UCSD-AML1 (cell line): ENCODE measurements at regions not wholly inside any gene's neighbourhood (a gene's known extent, or its start where the extent isn't known, plus 50 kb on each side); places are given as distances from the start of the nearest gene placed in this dataset.

Experiments
- DNase-seq: peaks from one replicate; lab custom pipeline; 2025; ENCODE audit not compliant: unreplicated experiment; lab: John Stamatoyannopoulos, UW

DNA sequence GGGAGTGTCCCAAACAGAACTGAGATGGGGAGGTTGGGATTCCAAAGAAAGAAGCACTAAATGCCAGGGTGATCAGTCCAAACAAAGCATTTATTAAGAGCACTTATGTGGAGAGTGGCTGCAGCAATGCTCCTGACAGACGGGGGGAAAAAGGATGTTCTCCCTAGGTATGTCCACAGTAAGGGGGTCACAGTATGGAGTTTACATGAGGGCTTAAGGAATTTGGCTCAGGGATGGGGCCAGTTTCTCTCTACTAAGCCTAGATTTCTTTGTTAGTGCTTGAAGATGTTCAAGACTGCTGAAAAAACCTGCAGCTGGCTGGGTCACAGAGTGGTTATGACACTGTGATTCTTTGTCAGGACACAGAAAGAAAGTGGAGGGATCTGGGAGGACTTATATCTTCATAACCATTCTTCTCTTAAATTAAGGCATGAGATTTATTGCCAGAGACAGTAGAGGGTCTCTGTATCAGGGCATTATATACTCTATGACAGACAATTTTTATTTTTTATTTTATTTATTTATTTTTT is 1468.0 kb downstream of the C4orf33 start:
- DNase-seq = no peak

DNA sequence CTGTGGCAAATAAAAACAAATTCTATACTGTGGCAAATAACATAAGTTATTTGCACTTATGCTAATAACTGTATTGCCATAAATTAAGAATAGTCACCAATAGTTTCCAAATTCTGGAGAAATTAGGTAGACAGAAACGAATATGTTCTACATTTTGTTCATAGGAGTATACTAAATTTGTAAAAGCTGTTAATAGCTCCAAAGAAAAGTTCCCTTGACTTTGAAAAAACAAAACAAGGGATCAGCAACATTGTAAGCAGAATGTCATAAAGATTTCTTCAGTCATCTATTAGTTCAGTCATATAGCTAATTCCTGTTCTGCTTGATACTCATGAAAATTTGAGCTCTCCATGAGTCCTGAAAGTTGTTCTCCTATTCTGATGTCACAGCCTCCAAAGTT is 1472.8 kb downstream of the C4orf33 start:
- DNase-seq = no peak

DNA sequence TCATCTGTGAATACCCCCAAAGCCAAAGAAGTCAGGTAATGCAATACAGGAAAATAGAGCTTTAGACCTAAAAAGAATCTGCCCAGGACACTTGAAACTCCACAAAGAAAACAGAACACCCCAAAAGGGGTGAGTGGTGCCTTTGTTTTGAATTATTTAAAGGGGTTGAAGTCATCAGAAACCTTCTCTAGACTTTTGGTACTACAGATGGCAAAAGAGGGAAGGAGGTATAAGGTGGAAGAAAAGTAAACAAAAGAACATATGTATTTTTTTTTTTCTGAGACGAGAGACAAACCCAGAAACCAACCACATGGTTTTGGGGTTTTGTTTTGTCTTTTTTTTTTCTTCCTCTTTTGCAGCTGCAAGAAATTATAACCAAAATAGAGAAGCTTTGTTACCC is 1477.8 kb downstream of the C4orf33 start:
- no peak for DNase-seq

DNA sequence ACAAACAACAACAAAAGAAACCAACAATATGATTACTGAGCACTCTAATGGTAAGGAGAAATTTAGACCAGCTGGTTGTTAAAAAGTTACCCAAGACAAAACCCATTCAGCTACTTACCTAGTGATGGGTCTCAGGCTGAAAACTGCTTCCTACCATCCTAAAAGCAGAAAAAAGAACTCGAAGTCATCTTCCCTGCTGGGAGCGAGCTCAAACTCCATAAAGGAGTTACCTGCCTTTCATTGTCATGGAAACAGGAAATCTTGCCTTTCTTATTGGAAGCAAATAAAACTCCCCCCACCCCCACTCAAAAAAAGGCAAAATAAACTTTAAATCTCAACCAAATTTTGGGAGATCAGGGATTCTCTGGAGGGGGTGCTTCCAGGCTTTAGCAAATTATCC is 1478.3 kb downstream of the C4orf33 start:
- DNase-seq = no peak

DNA sequence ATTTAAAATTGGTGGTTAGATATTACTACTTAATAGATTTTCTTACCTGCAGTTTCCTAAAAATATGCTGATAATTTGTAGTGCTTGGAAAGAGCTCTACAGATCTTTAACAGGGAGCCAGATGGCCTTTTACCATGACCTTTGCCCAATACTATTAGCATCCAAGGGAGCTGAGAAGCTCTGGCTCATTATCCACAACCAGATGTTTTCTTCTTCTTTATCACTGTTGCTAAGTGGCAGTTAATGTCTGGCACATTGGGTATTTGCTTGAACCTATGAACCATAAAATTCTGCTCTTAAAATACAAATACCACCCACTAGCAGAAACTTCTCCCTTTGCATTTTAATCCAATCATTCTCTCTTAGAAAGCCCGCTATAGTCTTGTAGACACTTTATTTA is 1480.3 kb downstream of the C4orf33 start:
- no peak for DNase-seq

DNA sequence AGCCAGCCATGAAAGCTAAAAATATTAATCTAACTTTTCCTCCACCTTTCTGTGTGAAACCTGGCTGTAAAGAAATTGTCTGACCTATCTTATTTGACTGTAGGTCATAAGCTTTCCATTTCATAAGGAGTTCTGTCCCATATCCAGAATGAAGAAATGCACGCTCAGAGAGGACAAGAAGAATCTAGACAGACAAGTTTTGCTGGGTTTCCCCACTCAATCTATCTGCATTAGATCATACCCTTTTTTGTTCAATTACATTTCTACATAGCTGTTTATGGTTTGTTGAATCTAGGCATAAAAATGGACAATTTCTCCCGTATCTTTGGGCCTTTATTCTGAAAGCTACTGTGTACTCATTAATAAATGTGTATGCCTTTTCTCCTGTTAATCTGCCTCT is 1495.1 kb downstream of the C4orf33 start:
- no peak for DNase-seq

DNA sequence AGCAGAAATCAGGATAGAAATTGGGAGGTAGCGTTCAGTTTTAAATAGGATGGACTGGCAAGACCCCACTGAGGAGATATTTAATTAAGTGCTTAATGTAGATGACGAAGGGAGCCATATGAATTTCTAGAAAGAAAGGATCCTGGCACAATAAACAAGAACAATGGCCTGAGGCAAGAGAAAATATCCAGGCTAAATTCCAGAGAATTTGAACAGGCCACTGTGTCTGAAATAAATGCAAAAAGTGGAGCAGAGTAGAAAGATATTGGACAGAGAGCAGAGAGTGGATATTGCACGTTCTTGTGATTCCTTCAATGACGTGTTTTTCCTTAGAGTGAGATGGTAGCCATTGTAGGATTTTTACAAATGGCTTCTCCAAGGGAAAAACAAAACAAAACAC is 1504.8 kb downstream of the C4orf33 start:
- DNase-seq = no peak

DNA sequence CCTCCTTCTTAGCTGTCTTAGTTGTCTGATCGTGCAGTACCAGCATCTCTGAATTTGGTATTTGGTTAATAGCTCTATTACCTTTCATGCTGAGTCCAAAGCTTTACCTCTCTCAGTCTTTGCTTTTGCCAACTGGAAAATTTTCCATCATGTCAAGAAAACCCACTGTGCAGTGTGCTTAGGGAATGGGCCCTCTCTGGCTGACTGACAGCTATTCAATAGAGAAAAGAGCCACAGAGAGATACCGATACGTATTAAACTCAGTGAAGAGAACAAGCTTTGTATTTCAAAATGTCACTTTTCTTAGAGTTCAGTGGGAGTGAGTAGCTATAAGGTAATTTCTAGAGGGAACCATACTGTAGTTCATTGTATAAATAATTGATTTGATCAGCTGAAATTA is 1507.1 kb downstream of the C4orf33 start:
- no peak for DNase-seq

DNA sequence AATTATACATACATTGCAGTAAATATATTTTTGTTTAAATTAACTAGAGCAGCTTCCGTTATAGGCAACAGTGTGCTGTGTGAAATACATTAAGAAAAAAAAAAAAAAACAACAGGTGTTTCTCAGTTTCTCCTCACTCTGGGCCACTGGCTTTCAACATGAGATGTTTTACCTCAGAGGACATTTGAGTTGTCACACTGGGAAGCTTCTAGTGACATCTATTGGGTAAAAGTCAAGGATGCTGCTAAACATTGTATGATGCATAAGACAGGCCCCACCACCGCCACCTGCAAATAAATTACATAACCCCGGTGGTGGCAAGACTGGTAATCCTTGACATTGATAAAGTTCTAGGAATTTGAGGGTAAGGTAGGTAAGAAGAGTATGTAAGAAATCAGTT is 1512.2 kb downstream of the C4orf33 start:
- no peak for DNase-seq

DNA sequence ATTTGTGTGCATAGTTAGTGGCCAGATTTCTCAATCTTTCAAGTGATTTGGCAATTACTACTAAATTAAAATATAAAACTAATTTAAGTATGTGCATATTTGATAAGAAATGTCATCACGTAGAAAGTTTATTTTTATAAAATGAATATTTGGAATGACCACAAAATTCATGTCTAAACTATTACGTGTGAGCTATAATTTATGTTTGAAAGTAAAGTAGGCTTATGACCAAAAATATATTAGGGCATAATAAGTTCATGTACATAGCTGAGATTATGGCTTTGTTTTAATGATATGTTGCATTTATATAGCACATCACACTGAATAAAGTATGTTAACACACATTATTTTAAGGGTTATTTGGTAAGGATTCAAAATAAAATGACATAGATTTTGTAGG is 1532.6 kb downstream of the C4orf33 start:
- no peak for DNase-seq

DNA sequence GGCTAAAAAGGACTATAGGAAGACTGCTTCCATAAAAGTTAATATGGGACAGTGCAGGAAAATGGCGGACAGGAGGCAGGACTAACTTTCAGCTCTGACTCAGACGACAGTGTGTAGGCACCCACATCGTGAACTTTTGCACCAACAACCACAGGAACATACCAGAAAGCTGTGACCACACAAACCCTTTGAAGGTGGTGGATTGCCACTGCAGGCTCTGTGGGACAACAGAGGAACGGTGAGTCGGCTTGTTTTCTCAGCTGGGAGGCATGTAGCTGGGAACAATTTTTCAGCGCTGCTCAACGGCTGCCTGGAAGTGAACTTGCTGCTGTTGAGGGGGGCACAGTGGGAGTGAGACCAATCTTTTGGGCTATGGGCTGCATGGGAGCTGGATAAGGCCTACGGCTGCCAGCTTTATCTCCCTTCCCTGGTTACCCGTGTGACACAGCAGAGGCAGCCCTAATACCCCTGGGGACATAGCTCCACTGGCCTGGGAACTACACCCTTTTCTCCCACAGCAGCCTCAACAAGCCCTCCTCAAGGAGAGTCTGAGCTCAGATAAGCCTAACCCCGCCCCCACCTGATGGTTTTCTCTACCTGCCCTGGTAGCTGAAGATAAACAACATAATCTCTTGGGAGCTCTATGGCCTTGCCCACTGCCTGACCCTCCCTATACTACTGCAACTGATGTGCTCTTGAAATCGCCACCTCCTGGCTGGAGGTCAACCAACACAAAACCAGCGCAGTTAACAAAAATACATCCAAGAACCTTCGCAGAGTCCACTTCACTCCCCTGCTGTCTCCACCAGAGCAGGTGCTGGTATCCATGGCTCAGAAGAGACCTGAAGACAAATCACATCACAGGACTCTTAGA is 1537.0 kb downstream of the C4orf33 start:
- peak; percentile 6 for DNase-seq

DNA sequence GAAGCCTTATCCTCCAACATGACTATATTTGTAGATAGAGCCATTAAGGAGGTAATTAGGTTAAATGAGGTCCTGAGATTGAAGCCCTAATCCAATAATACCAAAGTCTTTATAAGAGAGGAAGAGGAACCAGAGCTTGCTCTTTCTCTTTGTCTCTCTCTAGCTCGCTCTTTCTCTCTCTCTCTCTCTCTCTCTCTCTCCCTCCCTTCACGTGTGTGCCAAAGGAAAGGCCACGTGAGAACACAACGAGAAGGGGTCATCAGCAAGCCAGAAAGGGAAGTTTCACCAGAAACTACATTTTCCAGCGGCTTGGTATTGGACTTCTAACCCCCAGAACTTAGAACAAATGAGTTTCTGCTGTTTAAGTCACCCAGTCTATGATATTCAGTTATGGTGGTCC is 1540.5 kb downstream of the C4orf33 start:
- DNase-seq = no peak

DNA sequence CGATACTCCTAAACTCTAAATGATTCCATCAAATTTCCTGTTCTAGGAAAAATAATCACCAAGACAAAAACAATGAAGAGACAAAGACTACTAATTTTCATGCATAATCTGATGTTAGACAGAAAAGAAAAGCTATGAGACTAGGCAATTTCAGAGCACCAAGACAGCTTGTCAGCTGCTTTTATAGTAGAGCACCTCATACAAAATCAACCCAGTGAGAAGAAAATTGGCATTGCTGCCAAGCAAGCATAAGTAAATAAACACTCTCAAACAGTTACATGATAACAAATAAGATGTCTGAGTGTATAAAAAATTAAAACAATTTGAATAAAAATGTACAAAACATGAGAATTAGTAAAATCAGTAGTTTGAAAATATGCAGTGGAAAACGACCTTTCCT is 1544.6 kb downstream of the C4orf33 start:
- DNase-seq = no peak

DNA sequence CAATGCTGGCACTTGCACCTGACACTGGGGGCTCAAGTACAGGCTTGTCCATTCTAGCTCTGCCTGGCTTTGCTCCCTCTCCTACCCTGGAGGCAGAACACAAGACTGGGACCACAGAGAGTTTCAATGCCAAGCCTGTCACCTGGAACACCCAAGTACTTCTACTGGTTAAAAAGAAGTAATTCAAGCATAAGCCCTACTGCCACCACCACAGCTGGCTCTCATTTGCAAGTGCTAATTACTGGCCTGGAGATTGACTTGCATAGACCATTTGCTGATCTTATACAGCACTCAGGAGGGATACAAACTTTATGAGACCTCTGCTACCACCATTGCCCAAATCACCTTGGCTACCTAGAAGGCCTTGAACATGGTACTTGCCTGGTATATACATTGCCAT is 1550.9 kb downstream of the C4orf33 start:
- no peak for DNase-seq

DNA sequence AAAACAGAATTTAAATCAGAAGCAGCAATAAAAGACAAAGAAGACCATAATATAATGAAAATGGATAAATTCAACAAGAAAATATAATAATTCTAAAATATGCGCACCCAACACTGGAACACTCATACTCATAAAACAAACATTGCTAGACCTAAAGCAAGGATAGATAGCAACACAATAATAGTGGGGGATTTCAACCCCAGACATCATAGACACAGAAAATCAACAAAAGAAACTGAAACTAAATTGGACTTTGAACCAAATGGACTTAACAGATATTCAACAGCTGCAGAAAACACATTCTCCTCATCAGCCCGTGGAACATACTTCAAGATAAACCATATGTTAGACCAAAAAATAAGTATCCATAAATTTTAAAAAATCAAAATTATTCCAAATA is 1552.6 kb downstream of the C4orf33 start:
- DNase-seq = no peak

DNA sequence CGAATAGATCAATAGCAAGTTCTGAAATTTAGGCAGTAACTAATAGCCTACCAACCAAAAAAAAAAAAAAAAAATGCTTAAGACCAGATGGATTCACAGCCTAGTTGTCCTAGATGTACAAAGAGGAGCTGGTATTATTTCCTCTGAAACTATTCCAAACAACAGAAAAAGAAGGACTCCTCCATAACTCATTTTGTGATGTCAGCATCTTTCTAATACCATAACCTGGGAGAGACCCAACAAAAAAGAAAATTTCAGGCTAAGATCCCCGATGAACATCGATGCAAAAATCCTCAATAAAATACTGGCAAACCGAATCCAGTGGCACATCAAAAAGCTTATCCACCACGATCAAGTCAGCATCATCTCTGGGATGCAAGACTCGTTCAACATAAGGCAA is 1557.9 kb downstream of the C4orf33 start:
- no peak for DNase-seq

DNA sequence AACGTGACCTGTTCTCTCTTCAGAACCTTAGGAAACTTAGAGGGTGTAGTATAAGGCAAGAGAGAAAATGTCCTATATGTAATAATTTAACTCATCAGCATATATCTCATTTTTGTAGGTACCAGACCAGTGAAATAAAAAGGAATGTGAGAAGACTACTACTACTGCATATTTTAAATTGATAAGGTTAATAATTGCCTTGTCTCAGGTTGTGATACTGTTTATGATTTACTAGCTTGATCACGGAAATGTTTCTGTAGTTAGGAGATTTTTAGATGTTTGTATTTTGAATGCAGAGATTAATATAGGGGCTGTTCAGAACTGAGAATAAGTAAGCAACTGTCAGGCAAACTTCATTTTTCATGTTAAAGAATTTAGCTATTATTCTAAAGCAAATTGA is 1563.4 kb downstream of the C4orf33 start:
- no peak for DNase-seq

DNA sequence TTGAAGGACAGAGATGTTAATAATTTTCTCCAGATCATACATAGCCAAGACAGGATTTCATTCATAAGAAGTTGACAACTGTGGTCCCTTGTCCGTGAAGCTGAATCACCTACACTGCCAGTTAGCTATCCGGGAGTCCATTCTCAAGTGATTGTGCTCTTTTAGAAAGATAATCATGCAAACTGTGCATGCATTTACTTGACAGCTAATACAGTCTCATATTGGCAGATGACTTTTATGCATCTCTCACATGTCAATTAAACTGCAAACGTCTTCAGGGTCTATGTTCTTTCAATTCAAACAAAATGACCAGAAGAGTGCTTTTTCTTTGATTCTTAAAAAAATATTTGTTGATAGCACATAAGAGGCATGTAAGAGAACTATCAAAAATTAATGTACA is 1572.9 kb downstream of the C4orf33 start:
- DNase-seq = no peak

DNA sequence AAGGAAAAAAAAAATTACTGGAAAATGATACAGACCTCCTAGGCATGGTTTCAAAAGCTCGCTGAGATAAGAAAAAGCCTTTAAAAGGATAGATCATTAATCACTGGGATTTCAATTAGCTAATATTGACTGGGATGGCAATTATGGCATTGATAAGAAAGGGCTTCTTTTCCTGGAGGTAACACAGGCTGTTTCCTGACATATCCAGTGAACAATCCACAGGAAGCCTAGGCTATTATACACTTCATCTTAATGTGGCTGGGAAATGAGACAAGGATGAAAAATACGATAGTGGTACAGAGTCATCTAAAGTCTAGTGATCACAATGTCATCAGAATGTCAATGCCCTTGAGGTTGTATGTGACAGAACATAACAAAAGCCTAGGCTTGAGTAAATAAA is 1579.3 kb downstream of the C4orf33 start:
- no peak for DNase-seq

DNA sequence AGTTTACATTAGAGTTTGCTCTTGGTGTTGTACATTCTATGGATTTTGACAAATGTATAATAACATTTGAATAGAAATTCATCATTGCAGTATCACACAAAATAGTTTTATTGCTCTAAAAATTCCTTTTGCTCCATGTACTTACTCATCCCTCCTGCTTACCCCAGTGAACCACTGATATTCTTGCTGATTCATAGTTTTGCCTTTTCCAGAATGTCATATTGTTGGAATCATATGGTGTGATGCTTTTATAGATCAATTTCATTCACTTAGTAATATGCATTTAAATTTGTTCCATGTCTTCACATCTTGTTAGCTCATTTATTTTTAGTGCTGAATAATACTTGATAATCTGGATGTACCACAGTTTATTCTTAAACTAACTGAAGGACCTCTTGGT is 1593.2 kb downstream of the C4orf33 start:
- no peak for DNase-seq

DNA sequence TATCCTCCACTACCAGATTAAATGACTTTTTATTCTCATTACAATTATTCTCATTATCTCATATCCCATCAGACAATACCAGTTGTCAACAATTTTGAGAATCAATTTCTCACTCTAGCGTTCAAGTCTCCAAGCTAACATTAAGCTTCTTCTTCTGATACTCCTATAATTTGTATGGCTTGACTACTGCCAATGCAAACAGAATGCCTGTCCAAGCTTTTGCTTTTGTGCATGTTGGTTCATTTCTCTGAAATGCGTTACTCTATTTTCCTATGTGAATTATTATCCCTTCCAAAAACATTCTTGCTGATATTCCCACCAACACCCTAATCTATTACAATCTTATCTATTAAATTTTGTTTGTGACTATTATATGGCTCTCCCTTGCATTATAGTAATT is 1602.3 kb downstream of the C4orf33 start:
- DNase-seq = no peak

DNA sequence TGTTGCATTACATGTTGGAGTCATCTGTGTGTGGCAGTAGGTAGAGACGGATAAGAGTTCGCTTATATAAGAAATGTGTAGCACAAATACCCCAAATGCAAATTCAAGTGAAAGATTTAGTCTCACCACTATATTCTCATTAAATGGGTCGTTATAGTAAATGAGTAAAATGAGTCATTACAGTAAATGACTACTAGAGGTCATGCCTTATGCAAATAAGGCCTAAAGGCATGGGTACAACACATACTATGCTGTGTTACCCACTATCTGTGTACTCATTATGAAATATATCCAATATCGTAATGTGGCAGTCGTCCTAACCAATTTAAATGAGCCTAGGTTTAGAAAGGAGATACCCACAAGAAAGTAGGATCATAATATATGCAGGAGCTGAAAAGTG is 1603.1 kb downstream of the C4orf33 start:
- no peak for DNase-seq
